Caco-2 (cell line): ENCODE measurements at regions not wholly inside any gene's neighbourhood (a gene's known extent, or its start where the extent isn't known, plus 50 kb on each side); places are given as distances from the start of the nearest gene placed in this dataset.
A peak's percentile ranks its signal among the peaks of the same experiment; 100 is the strongest.
"Not testable (repeated sequence)": the region's sequence is repeated elsewhere in the genome, so short reads cannot be mapped to it uniquely, and the experiment has no call there.

Experiments used
- BruUV-seq: library from RNA; stranded (reverse); fragments of 400-500 nt; replicated peaks from 2 replicates; lab custom pipeline; 2021; lab: Mats Ljungman, UMichigan
- CTCF ChIA-PET: fragments of 300-600 bp; sonication (Branson Sonifier 250); formaldehyde crosslinking; loops from one replicate; lab custom pipeline; 2022; ENCODE audit warnings: antibody characterized with exemption; lab: Charles Lee
- POLR2A ChIA-PET: fragments of 300-600 bp; sonication (Branson Sonifier 250); formaldehyde crosslinking; loops from one replicate; lab custom pipeline; 2022; ENCODE audit warnings: antibody characterized with exemption; lab: Charles Lee
- DNase-seq, 2 experiments: peaks; one replicate each; pipeline versions ENCODE4 v3.0.0 to v3.0.0-alpha.2; 2020 to 2022
- H3K27me3 ChIP-seq: replicated peaks from 2 replicates; pipeline ENCODE4 v1.6.0; 2011; ENCODE audit warnings: low read length; ENCODE audit not compliant: control insufficient read depth, insufficient read depth
- H3K36me3 ChIP-seq: 2 replicates; pipeline ENCODE4 v1.5.1; 2011; ENCODE audit warnings: low read length; ENCODE audit not compliant: control insufficient read depth, insufficient read depth
- H3K4me1 ChIP-seq: fragments of 250-450 bp; sonication (Bioruptor Pico); 2 replicates; pipeline ENCODE4 v1.5.1; 2020; ENCODE audit warnings: mild to moderate bottlenecking
- H3K4me3 ChIP-seq: 2 replicates; pipeline ENCODE4 v1.5.1; 2011; ENCODE audit warnings: low read depth, mild to moderate bottlenecking, control low read depth, low read length
- H3K9me3 ChIP-seq: fragments of 250-450 bp; sonication (Bioruptor Pico); 2 replicates; pipeline ENCODE4 v1.5.1; 2020; ENCODE audit warnings: mild to moderate bottlenecking, moderate library complexity
- H3K27ac Mint-ChIP-seq: one replicate; pipeline ENCODE4 v1.8.0; 2022; ENCODE audit warnings: mixed read lengths; ENCODE audit not compliant: unreplicated experiment
- H3K27me3 Mint-ChIP-seq: one replicate; pipeline ENCODE4 v1.8.0; 2022; ENCODE audit warnings: mixed read lengths; ENCODE audit not compliant: insufficient read depth, unreplicated experiment
- H3K36me3 Mint-ChIP-seq: one replicate; pipeline ENCODE4 v1.8.0; 2022; ENCODE audit warnings: mild to moderate bottlenecking, mixed read lengths; ENCODE audit not compliant: insufficient read depth, unreplicated experiment
- H3K4me1 Mint-ChIP-seq: one replicate; pipeline ENCODE4 v1.8.0; 2022; ENCODE audit warnings: low read depth, mixed read lengths; ENCODE audit not compliant: unreplicated experiment
- H3K4me3 Mint-ChIP-seq: one replicate; pipeline ENCODE4 v1.8.0; 2022; ENCODE audit warnings: mild to moderate bottlenecking, moderate library complexity, mixed read lengths; ENCODE audit not compliant: unreplicated experiment
- H3K9me3 Mint-ChIP-seq: one replicate; pipeline ENCODE4 v1.8.0; 2022; ENCODE audit warnings: mixed read lengths; ENCODE audit not compliant: unreplicated experiment
- intact Hi-C: fragments of 100-400 bp; cut with micrococcal nuclease; formaldehyde crosslinking; loops from one replicate; pipeline ENCODE4 v1.10.0; 2022; ENCODE audit not compliant: unreplicated experiment
- TF ChIP-seq, protein P1 (sequence below), 2 experiments: fragments of 200-600 bp in 1 of 2; IDR thresholded peaks; 1 replicate in 1 of 2; 2 replicates in 1 of 2; pipeline versions ENCODE4 v1.5.1 to v1.8.0; 2011 to 2022; ENCODE audit warnings: antibody characterized with exemption in 1 of 2, control low read depth in 1 of 2, inconsistent platforms in 1 of 2, low read depth in 1 of 2, low read length in 1 of 2, mild to moderate bottlenecking in 1 of 2, moderate library complexity in 1 of 2; ENCODE audit not compliant: insufficient read depth in 1 of 2, severe bottlenecking in 1 of 2, unreplicated experiment in 1 of 2

DNA sequence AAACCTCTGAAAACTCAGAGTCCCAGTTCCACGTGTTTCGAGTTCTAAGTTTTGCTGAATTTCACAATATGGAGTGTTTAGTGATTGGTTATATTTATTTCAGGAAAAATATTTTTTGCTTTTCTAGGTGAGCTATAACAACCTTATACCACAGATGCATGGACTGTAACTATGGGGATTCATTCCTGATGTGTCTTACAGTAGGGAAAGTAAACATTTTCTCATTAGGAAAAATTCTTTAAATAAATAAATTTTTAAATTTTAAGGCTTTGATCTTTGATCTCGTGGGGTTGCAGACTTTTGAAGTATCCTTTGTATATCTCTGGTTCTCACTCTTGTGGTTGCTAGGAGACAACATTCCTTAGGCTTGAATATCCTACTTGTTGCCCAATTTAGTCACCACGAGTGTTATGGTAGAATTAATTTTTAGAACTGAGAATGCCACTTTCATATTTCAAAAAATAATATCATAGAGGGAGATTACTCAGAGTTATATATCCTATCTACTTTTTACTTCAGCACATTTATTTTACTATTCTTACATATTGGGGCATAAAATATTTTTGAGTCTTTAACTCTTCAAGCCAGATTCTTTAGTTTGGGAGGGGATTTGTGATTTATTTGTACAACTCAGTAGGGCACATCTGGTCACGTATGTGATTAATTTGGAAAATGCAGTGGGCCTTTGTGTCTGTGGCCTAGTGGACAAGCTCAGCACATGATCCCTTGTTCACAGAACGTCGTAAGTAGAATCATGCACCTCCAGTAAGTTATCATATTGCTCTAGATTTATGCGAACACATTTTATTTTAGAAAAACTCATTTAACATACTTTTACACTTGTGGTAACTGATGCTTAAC lies 224.0 kb downstream of the TTC6 start:
- no peaks in the 10 kb centered on the region; the same call in 1 of the 2 replicates for H3K4me1 ChIP-seq
- H3K9me3 ChIP-seq, result no peaks in the 10 kb centered on the region
- no peaks in the 10 kb centered on the region for H3K36me3 ChIP-seq
- Mint-ChIP-seq H3K27ac (no peak overlapping the region), H3K9me3 (no peaks in the 10 kb centered on the region), H3K4me3 (no peak overlapping the region), H3K27me3 (no peaks in the 10 kb centered on the region), H3K4me1 (no peaks in the 10 kb centered on the region), H3K36me3 (no peaks in the 10 kb centered on the region)
- POLR2A ChIA-PET, result no interaction called here
- H3K4me3 ChIP-seq, result no peak overlapping the region
- intact Hi-C loops, result no loop called here
- no TSS peak for BruUV-seq
- TF ChIP-seq, protein P1, sequence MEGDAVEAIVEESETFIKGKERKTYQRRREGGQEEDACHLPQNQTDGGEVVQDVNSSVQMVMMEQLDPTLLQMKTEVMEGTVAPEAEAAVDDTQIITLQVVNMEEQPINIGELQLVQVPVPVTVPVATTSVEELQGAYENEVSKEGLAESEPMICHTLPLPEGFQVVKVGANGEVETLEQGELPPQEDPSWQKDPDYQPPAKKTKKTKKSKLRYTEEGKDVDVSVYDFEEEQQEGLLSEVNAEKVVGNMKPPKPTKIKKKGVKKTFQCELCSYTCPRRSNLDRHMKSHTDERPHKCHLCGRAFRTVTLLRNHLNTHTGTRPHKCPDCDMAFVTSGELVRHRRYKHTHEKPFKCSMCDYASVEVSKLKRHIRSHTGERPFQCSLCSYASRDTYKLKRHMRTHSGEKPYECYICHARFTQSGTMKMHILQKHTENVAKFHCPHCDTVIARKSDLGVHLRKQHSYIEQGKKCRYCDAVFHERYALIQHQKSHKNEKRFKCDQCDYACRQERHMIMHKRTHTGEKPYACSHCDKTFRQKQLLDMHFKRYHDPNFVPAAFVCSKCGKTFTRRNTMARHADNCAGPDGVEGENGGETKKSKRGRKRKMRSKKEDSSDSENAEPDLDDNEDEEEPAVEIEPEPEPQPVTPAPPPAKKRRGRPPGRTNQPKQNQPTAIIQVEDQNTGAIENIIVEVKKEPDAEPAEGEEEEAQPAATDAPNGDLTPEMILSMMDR (IDR thresholded peaks at IDR 0.05; ENCODE audit: insufficient read depth in 1 of 2, low read depth in 1 of 2, low read length in 1 of 2, severe bottlenecking in 1 of 2, unreplicated experiment in 1 of 2), result no peak
- peak in 1 of 2 experiments; percentile 24 for DNase-seq
- H3K27me3 ChIP-seq, result no peaks in the 10 kb centered on the region
- CTCF ChIA-PET, result interaction anchor here (0.8 kb wide), 1 partner anchor 9 kb away, joined by 3 read pairs; no protein-coding TSS in a partner anchor

DNA sequence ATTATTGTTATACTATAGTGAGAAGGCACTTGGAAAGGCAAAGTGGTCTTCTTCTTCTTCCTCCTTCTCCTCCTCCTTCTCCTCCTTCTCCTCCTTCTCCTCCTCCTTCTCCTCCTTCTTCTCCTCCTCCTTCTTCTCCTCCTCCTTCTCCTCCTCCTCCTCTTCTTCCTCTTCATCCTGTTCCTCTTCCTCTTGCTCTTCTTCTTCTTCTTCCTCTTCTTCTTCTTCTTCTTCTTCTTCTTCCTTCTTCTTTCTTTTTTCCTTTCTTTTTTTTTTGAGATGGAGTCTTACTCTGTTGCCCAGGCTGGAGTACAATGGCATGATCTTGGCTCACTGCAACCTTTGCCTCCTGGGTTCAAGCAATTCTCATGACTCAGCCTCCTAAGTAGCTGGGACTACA lies 225.4 kb downstream of the TTC6 start:
- H3K4me3 Mint-ChIP-seq, H3K27me3 Mint-ChIP-seq, H3K27ac Mint-ChIP-seq, DNase-seq, H3K9me3 ChIP-seq, BruUV-seq, POLR2A ChIA-PET, CTCF ChIA-PET, H3K4me1 Mint-ChIP-seq, H3K36me3 Mint-ChIP-seq, intact Hi-C loops, H3K36me3 ChIP-seq, H3K9me3 Mint-ChIP-seq, H3K4me3 ChIP-seq, H3K27me3 ChIP-seq, H3K4me1 ChIP-seq: not testable (repeated sequence)

DNA sequence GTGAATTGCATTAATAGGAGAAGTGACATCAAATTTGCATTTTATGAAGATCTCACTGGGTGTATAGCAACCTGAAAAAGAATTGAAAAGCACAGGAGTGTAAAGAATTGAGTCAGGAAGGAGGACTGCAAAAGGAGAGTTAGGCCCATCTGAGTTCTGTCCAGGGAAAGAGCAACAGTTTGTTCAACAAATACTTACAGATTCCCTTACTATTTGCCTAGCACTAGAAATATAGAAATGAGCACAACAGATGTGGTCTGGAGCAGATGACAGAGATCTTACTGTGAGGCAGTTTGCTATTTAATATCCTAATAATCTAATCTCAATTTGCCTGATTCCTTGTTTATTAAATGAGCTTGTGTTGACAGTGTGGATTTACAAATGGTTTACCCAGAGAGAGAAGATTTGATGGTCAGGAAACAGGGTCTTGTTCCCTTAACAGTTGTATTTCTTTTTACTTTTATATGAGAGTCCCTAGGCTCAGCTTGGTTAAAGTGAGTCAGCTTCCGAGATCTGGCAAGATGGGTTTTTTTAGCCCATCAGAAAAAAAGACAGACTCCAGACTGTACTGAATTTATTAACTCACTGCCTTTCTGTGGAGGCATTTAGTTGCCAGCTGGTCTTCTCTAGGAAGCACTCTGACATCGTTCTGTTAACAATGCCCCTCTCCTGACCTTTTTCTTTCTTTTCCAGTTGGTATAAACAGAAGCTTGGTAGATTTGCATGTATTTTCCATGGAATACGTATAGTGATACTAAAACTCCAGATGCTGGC lies 229.7 kb downstream of the TTC6 start:
- no TSS peak for BruUV-seq
- intact Hi-C loops, result no loop called here

More for the DNA sequence above, 229.7 kb downstream of the TTC6 start:
- TF ChIP-seq, protein P1 (IDR thresholded peaks at IDR 0.05; ENCODE audit: insufficient read depth in 1 of 2, low read depth in 1 of 2, low read length in 1 of 2, severe bottlenecking in 1 of 2, unreplicated experiment in 1 of 2), result no peak
- Histone ChIP-seq H3K9me3 (no peaks in the 10 kb centered on the region), H3K4me3 (no peak overlapping the region), H3K4me1 (no peaks in the 10 kb centered on the region), H3K36me3 (no peaks in the 10 kb centered on the region), H3K27me3 (no peaks in the 10 kb centered on the region)
- POLR2A ChIA-PET, result no interaction called here
- CTCF ChIA-PET, result no interaction called here
- H3K9me3 Mint-ChIP-seq, result no peaks in the 10 kb centered on the region
- H3K27me3 Mint-ChIP-seq, result no peaks in the 10 kb centered on the region
- no peaks in the 10 kb centered on the region for H3K4me1 Mint-ChIP-seq
- H3K27ac Mint-ChIP-seq, result no peak overlapping the region
- no peaks in the 10 kb centered on the region for H3K36me3 Mint-ChIP-seq
- H3K4me3 Mint-ChIP-seq, result no peak overlapping the region
- no peak for DNase-seq
